ENCODE measurements at regions not wholly inside any gene's neighbourhood (a gene's known extent, or its start where the extent isn't known, plus 50 kb on each side); places are given as distances from the start of the nearest gene placed in this dataset.

DNA sequence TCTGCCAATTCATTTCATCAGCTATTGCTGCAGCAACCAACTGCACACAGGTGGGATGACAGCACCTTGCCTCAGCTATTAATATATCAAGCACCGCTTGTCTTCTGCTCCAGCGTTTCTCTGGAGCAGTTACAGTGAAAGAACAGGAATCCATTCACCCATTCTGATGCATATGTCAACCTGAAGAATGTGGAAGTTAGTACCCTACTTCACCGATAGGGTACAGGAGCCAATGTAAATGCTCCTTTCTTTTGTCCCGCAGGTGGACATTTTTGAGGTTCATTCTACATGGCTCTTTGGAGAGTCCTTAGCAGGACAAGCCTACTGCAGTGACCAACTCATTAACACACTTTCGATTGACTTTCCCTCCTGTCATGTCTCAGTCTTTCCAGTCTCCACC, 104.4 kb upstream of the PRNP start:
- no peaks in the 10 kb centered on the region for H3K4me1 Mint-ChIP-seq (ENCODE audit: unreplicated experiment)
- TF ChIP-seq, protein P1, sequence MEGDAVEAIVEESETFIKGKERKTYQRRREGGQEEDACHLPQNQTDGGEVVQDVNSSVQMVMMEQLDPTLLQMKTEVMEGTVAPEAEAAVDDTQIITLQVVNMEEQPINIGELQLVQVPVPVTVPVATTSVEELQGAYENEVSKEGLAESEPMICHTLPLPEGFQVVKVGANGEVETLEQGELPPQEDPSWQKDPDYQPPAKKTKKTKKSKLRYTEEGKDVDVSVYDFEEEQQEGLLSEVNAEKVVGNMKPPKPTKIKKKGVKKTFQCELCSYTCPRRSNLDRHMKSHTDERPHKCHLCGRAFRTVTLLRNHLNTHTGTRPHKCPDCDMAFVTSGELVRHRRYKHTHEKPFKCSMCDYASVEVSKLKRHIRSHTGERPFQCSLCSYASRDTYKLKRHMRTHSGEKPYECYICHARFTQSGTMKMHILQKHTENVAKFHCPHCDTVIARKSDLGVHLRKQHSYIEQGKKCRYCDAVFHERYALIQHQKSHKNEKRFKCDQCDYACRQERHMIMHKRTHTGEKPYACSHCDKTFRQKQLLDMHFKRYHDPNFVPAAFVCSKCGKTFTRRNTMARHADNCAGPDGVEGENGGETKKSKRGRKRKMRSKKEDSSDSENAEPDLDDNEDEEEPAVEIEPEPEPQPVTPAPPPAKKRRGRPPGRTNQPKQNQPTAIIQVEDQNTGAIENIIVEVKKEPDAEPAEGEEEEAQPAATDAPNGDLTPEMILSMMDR (IDR thresholded peaks at IDR 0.05): no peak
- DNase-seq (ENCODE audit: extremely low spot score, unreplicated experiment): no peak
- no peaks in the 10 kb centered on the region for H3K36me3 Mint-ChIP-seq (ENCODE audit: unreplicated experiment)
- H3K9me3 Mint-ChIP-seq (ENCODE audit: unreplicated experiment): no peaks in the 10 kb centered on the region
- H3K27ac Mint-ChIP-seq (ENCODE audit: unreplicated experiment): no peak overlapping the region
- H3K27me3 Mint-ChIP-seq (ENCODE audit: unreplicated experiment): peaks cover 35% of the 10 kb centered on the region
- H3K4me3 Mint-ChIP-seq (ENCODE audit: unreplicated experiment): no peak overlapping the region

DNA sequence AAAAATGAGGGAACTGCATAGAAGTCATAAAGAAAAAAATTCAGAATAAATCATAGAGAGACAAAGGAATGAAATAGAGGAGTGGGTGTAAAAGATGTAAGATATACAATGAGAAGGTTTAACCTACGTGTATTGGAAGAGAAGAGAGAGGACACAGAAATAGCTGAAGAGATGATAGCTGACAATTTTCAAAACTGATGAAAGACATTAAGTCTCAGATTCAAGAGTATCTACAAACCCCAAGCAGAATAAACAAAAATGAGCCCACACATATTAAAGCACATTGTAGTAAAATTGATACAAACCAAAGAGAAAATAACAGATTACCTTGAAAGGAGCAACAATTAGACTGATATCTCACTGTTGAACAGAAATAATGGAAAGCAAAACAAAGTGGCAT, 107.9 kb upstream of the PRNP start:
- Mint-ChIP-seq H3K27ac (ENCODE audit: unreplicated experiment) (no peak overlapping the region), H3K4me1 (ENCODE audit: unreplicated experiment) (no peaks in the 10 kb centered on the region), H3K4me3 (ENCODE audit: unreplicated experiment) (no peak overlapping the region), H3K9me3 (ENCODE audit: unreplicated experiment) (no peaks in the 10 kb centered on the region), H3K36me3 (ENCODE audit: unreplicated experiment) (no peaks in the 10 kb centered on the region), H3K27me3 (ENCODE audit: unreplicated experiment) (peaks cover 50% of the 10 kb centered on the region)
- TF ChIP-seq, protein P1 (IDR thresholded peaks at IDR 0.05): no peak
- no peak for DNase-seq (ENCODE audit: extremely low spot score, unreplicated experiment)

DNA sequence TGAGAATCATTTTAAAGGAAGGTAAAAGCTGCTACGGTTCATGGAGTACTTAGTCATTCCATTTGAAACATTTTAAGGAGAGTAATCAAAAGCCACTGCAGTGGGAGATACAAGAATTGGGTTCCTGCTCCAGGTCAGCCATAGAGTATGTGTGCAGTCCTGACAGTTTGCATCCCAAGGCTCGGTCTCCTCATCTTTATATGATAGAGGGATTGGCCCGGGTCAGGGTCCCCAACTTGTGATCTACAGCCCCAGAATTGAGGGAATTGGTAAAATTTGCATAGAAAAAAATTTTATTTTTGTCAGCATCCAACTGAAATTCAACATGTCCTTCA, 111.9 kb upstream of the PRNP start:
- no peak for DNase-seq (ENCODE audit: extremely low spot score, unreplicated experiment)
- Mint-ChIP-seq H3K27ac (ENCODE audit: unreplicated experiment) (no peak overlapping the region), H3K9me3 (ENCODE audit: unreplicated experiment) (no peaks in the 10 kb centered on the region), H3K27me3 (ENCODE audit: unreplicated experiment) (peaks cover 41% of the 10 kb centered on the region), H3K4me3 (ENCODE audit: unreplicated experiment) (no peak overlapping the region), H3K36me3 (ENCODE audit: unreplicated experiment) (no peaks in the 10 kb centered on the region), H3K4me1 (ENCODE audit: unreplicated experiment) (no peaks in the 10 kb centered on the region)
- TF ChIP-seq, protein P1 (IDR thresholded peaks at IDR 0.05): no peak

DNA sequence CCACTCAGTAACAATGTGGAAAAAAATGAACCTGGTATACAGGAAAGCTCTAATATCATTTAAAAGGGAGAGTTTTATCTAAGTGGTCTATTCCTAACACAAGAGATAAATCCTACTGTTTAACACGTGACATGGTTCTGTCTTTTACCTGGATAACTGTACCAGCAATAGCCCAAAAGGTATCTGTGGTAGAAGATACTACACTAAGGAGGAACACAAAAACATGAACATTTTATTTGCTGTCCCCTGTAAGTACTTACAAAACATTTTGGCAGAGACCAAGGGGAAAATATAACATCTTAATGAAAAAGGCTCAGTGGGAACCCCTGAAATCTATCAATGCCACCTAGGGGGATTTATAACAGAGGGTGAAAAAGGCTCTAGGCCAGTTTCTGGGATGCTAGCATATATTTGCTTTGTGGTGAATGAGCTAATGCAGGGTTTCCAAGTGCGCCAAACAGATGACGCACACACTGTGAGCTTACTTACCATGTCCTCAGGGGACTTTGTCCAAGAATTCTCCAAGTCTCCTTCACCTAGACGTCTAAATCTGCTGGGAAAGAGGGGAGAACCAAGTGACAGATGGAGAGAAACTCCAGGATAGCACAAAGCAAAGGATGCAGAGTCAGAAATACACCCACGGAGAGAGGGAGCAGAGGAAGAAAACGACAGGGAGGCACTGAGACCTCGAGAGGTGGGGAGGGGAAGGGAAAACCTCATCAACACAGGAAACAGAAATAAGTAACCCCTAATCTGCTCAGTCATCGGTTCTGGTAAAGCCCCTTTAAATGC, 112.5 kb upstream of the PRNP start:
- Mint-ChIP-seq H3K36me3 (ENCODE audit: unreplicated experiment) (no peaks in the 10 kb centered on the region), H3K4me1 (ENCODE audit: unreplicated experiment) (no peaks in the 10 kb centered on the region), H3K4me3 (ENCODE audit: unreplicated experiment) (no peak overlapping the region), H3K27me3 (ENCODE audit: unreplicated experiment) (peaks cover 36% of the 10 kb centered on the region), H3K27ac (ENCODE audit: unreplicated experiment) (no peak overlapping the region), H3K9me3 (ENCODE audit: unreplicated experiment) (no peaks in the 10 kb centered on the region)
- TF ChIP-seq, protein P1 (IDR thresholded peaks at IDR 0.05): no peak
- no peak for DNase-seq (ENCODE audit: extremely low spot score, unreplicated experiment)

DNA sequence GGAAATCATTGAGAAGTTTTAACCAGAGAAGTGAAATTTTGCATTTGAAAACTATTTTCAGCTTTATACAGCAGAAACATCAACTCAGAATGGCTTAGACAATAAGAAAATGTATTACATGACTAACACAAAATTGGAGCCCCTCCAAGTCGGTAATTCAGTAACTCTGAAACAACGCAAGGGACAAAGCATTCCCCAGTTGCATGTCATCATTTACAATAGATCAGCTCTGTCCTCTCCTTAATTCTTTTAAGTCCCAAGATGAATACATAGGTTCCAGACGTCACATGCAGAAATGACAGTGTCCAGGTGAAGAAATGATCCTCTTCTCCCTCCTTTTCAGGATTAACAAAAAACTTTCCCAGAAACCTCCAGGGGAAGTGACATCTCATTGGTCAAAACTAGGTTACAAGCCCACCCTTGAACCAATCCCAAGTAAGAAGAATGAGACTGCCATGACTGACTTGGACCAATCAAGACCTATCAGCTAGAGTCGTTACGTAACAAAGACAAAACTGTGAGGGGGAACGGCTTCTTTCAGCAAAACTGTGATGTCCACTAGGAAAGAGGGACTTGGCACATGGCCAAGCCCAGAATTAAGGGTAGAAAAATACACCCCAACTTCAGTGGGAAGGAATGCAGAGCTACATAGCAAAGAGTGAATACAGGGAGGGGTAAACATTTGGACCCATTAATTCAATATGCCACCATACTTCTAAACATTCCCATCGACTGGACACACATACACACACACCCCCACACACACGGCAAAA, 114.3 kb upstream of the PRNP start:
- Mint-ChIP-seq H3K4me1 (ENCODE audit: unreplicated experiment) (no peaks in the 10 kb centered on the region), H3K9me3 (ENCODE audit: unreplicated experiment) (no peaks in the 10 kb centered on the region), H3K27ac (ENCODE audit: unreplicated experiment) (no peak overlapping the region), H3K36me3 (ENCODE audit: unreplicated experiment) (no peaks in the 10 kb centered on the region), H3K27me3 (ENCODE audit: unreplicated experiment) (peaks cover 18% of the 10 kb centered on the region), H3K4me3 (ENCODE audit: unreplicated experiment) (no peak overlapping the region)
- no peak for DNase-seq (ENCODE audit: extremely low spot score, unreplicated experiment)
- TF ChIP-seq, protein P1 (IDR thresholded peaks at IDR 0.05): no peak

Data from osteocyte (in vitro differentiated cells).